ENCODE measurements at regions not wholly inside any gene's neighbourhood (a gene's known extent, or its start where the extent isn't known, plus 50 kb on each side); places are given as distances from the start of the nearest gene placed in this dataset.

GRCh38 chr5:71977311-71977710 lies 130.0 kb upstream of the MAP1B start:
- no peaks in the 10 kb centered on the region for H3K36me3 ChIP-seq (ENCODE audit: insufficient read depth, low read length, poor library complexity, severe bottlenecking)
- ChIA-PET CTCF (no interaction called here), POLR2A (ENCODE audit: low non-redundant PET) (no interaction called here)
- H3K27ac ChIP-seq (ENCODE audit: low read depth, low read length, poor library complexity, severe bottlenecking): no peak overlapping the region
- no peak for DNase-seq (ENCODE audit: low spot score)
- H3K4me1 ChIP-seq (ENCODE audit: insufficient read depth, low read length, poor library complexity, severe bottlenecking): no peaks in the 10 kb centered on the region
- no peak overlapping the region for H3K4me3 ChIP-seq (ENCODE audit: low read depth, low read length, poor library complexity, severe bottlenecking)
- intact Hi-C loops (cut with micrococcal nuclease; ENCODE audit: unreplicated experiment): no loop called here
- H3K27me3 ChIP-seq (replicated peaks; ENCODE audit: insufficient read depth, low read depth, low read length, poor library complexity): no peaks in the 10 kb centered on the region
- peaks cover 7% of the 10 kb centered on the region for H3K9me3 ChIP-seq (ENCODE audit: low read depth, low read length, poor library complexity, severe bottlenecking)
- no peak for TF ChIP-seq EZH2 (IDR thresholded peaks at IDR 0.05; ENCODE audit: borderline replicate concordance, low read depth, low read length, poor library complexity, severe bottlenecking)
- TF ChIP-seq, protein P1, sequence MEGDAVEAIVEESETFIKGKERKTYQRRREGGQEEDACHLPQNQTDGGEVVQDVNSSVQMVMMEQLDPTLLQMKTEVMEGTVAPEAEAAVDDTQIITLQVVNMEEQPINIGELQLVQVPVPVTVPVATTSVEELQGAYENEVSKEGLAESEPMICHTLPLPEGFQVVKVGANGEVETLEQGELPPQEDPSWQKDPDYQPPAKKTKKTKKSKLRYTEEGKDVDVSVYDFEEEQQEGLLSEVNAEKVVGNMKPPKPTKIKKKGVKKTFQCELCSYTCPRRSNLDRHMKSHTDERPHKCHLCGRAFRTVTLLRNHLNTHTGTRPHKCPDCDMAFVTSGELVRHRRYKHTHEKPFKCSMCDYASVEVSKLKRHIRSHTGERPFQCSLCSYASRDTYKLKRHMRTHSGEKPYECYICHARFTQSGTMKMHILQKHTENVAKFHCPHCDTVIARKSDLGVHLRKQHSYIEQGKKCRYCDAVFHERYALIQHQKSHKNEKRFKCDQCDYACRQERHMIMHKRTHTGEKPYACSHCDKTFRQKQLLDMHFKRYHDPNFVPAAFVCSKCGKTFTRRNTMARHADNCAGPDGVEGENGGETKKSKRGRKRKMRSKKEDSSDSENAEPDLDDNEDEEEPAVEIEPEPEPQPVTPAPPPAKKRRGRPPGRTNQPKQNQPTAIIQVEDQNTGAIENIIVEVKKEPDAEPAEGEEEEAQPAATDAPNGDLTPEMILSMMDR (conservative IDR thresholded peaks at IDR 0.05; ENCODE audit: low read depth, low read length): no peak
- no TSS peak for BruUV-seq (replicated peaks)

DNA sequence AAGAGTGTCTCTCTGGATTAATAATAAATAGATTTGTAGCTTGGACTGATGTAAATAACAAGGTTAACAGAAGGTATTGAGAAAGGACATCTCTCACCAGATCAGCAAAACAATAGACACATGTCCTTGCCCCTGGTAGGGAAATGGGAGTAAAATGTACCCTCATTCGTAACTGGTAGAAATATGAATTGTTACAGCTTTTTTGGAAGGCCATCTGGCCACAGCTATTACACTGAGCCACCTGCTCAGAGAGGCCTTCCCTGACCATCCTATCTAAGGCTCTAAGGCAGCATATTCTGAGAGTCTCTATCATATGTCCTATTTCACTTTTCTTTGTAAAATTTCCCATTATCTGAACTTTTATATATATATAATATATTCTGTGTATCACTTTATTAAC lies 129.1 kb upstream of the MAP1B start:
- H3K9me3 ChIP-seq (ENCODE audit: low read depth, low read length, poor library complexity, severe bottlenecking): peaks cover 7% of the 10 kb centered on the region
- no peaks in the 10 kb centered on the region for H3K4me1 ChIP-seq (ENCODE audit: insufficient read depth, low read length, poor library complexity, severe bottlenecking)
- no peaks in the 10 kb centered on the region for H3K27me3 ChIP-seq (replicated peaks; ENCODE audit: insufficient read depth, low read depth, low read length, poor library complexity)
- CTCF ChIA-PET: no interaction called here
- intact Hi-C loops (cut with micrococcal nuclease; ENCODE audit: unreplicated experiment): no loop called here
- H3K36me3 ChIP-seq (ENCODE audit: insufficient read depth, low read length, poor library complexity, severe bottlenecking): no peaks in the 10 kb centered on the region
- no peak for DNase-seq (ENCODE audit: low spot score)
- TF ChIP-seq EZH2 (IDR thresholded peaks at IDR 0.05; ENCODE audit: borderline replicate concordance, low read depth, low read length, poor library complexity, severe bottlenecking): no peak
- TF ChIP-seq, protein P1 (conservative IDR thresholded peaks at IDR 0.05; ENCODE audit: low read depth, low read length): no peak
- H3K27ac ChIP-seq (ENCODE audit: low read depth, low read length, poor library complexity, severe bottlenecking): no peak overlapping the region
- BruUV-seq (replicated peaks): no TSS peak
- no peak overlapping the region for H3K4me3 ChIP-seq (ENCODE audit: low read depth, low read length, poor library complexity, severe bottlenecking)
- POLR2A ChIA-PET (ENCODE audit: low non-redundant PET): no interaction called here

DNA sequence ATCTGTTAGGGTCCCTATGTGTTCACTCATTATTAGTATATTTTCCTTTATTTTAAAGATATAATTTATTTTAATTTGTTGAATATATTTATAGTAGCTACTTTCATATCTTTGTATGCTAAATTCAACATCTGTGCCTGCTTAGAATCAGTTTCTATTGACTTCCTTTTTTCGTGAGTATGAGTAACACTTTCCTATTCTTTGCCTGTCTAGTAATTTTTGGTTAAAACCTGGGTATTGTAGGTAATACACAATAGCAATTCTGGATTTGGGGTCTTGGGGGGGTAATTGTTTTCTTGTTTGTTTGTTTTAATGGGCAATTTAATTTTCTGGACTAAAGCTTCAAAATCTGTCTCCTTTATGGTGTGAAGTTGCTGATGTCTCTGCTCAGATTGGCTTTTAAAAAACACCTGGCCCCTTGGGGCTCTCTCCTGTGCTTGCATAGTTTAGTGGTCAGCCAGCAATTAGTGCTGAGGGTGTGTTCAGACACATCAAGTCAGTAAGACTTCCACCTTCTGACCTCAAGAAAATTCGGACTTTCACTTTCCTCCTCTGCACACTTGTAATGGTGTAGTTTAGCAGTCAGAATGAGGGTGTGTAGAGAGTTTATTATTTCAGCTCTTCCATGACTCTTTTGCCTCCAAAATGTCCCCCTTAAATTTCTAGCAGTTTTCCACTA lies 124.4 kb upstream of the MAP1B start:
- H3K4me1 ChIP-seq (ENCODE audit: insufficient read depth, low read length, poor library complexity, severe bottlenecking): no peaks in the 10 kb centered on the region
- no peaks in the 10 kb centered on the region for H3K36me3 ChIP-seq (ENCODE audit: insufficient read depth, low read length, poor library complexity, severe bottlenecking)
- H3K4me3 ChIP-seq (ENCODE audit: low read depth, low read length, poor library complexity, severe bottlenecking): no peak overlapping the region
- no TSS peak for BruUV-seq (replicated peaks)
- no peak for TF ChIP-seq EZH2 (IDR thresholded peaks at IDR 0.05; ENCODE audit: borderline replicate concordance, low read depth, low read length, poor library complexity, severe bottlenecking)
- ChIA-PET CTCF (no interaction called here), POLR2A (ENCODE audit: low non-redundant PET) (no interaction called here)
- H3K9me3 ChIP-seq (ENCODE audit: low read depth, low read length, poor library complexity, severe bottlenecking): peaks cover 7% of the 10 kb centered on the region
- no peaks in the 10 kb centered on the region for H3K27me3 ChIP-seq (replicated peaks; ENCODE audit: insufficient read depth, low read depth, low read length, poor library complexity)
- no peak overlapping the region for H3K27ac ChIP-seq (ENCODE audit: low read depth, low read length, poor library complexity, severe bottlenecking)
- DNase-seq (ENCODE audit: low spot score): no peak
- intact Hi-C loops (cut with micrococcal nuclease; ENCODE audit: unreplicated experiment): no loop called here

DNA sequence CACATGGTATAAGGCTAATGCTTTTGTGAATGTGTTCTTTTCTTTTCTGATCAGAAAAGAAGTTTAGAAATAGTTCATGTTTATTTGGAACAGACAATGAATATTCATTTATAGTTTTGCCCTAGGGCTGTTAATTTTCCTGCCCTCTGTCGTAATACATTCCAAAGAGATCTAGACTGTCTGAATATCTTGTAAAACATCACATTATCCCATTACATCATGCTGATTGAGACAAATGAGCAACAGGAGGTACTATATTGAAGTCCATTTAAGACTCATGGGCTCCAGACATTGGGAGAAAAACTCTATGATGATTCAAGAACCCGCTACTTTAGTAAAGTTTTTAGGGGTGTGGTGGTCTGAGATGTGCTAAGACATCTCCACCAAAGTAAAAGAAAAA lies 121.2 kb upstream of the MAP1B start:
- peaks cover 6% of the 10 kb centered on the region for H3K9me3 ChIP-seq (ENCODE audit: low read depth, low read length, poor library complexity, severe bottlenecking)
- no TSS peak for BruUV-seq (replicated peaks)
- ChIA-PET POLR2A (ENCODE audit: low non-redundant PET) (no interaction called here), CTCF (no interaction called here)
- TF ChIP-seq, protein P1 (conservative IDR thresholded peaks at IDR 0.05; ENCODE audit: low read depth, low read length): no peak
- no peak for TF ChIP-seq EZH2 (IDR thresholded peaks at IDR 0.05; ENCODE audit: borderline replicate concordance, low read depth, low read length, poor library complexity, severe bottlenecking)
- H3K27me3 ChIP-seq (replicated peaks; ENCODE audit: insufficient read depth, low read depth, low read length, poor library complexity): no peaks in the 10 kb centered on the region
- no peak overlapping the region for H3K27ac ChIP-seq (ENCODE audit: low read depth, low read length, poor library complexity, severe bottlenecking)
- no peak overlapping the region for H3K4me3 ChIP-seq (ENCODE audit: low read depth, low read length, poor library complexity, severe bottlenecking)
- no peaks in the 10 kb centered on the region for H3K36me3 ChIP-seq (ENCODE audit: insufficient read depth, low read length, poor library complexity, severe bottlenecking)
- intact Hi-C loops (cut with micrococcal nuclease; ENCODE audit: unreplicated experiment): no loop called here
- peak; percentile 11 for DNase-seq (ENCODE audit: low spot score)
- H3K4me1 ChIP-seq (ENCODE audit: insufficient read depth, low read length, poor library complexity, severe bottlenecking): no peaks in the 10 kb centered on the region
